ENCODE measurements at regions not wholly inside any gene's neighbourhood (a gene's known extent, or its start where the extent isn't known, plus 50 kb on each side); places are given as distances from the start of the nearest gene placed in this dataset.

- no peak for DNase-seq
These were observed 91.9 kb upstream of the RESF1 start for GRCh38 chr12:31867292-31867691.

GRCh38 chr12:31866523-31866922, 92.7 kb upstream of the RESF1 start:
- no peak for DNase-seq

- DNase-seq = no peak
These were observed 94.2 kb upstream of the RESF1 start for GRCh38 chr12:31865023-31865422.

- no peak for DNase-seq
These were observed 97.9 kb upstream of the RESF1 start for GRCh38 chr12:31861360-31861759.

- no peak for DNase-seq
These were observed 98.8 kb upstream of the RESF1 start for GRCh38 chr12:31860401-31860800.

- DNase-seq = no peak
These were observed 99.8 kb upstream of the RESF1 start for GRCh38 chr12:31859232-31859977.

- no peak for DNase-seq
These were observed 103.8 kb upstream of the RESF1 start for GRCh38 chr12:31855427-31855826.

GRCh38 chr12:31853977-31854376, 105.2 kb upstream of the RESF1 start:
- no peak for DNase-seq

GRCh38 chr12:31853520-31853919, 105.7 kb upstream of the RESF1 start:
- DNase-seq = no peak

- DNase-seq = no peak
These were observed 108.9 kb upstream of the RESF1 start for GRCh38 chr12:31850268-31850667.

- DNase-seq = peak in 1 of 2 experiments; percentile 29
These were observed 110.0 kb upstream of the RESF1 start for GRCh38 chr12:31849090-31849687.

- DNase-seq = no peak
These were observed 112.8 kb upstream of the RESF1 start for GRCh38 chr12:31846405-31846804.

- DNase-seq = no peak
These were observed 113.4 kb upstream of the RESF1 start for GRCh38 chr12:31845613-31846322.

- DNase-seq = no peak
These were observed 114.7 kb upstream of the AMN1 start for GRCh38 chr12:31843398-31844095.

- no peak for DNase-seq
These were observed 109.1 kb upstream of the AMN1 start for GRCh38 chr12:31837913-31838312.

GRCh38 chr12:31835276-31835882, 106.6 kb upstream of the AMN1 start:
- DNase-seq = no peak

GRCh38 chr12:31834150-31834549, 105.3 kb upstream of the AMN1 start:
- no peak for DNase-seq

GRCh38 chr12:31832740-31833729, 104.2 kb upstream of the AMN1 start:
- DNase-seq = no peak

- no peak for DNase-seq
These were observed 99.2 kb upstream of the AMN1 start for GRCh38 chr12:31828071-31828470.

GRCh38 chr12:31822761-31823160, 93.9 kb upstream of the AMN1 start:
- DNase-seq = no peak

- no peak for DNase-seq
These were observed 92.7 kb upstream of the AMN1 start for GRCh38 chr12:31821484-31821883.

GRCh38 chr12:31820832-31821231, 92.0 kb upstream of the AMN1 start:
- DNase-seq = no peak
